ENCODE measurements at regions not wholly inside any gene's neighbourhood (a gene's known extent, or its start where the extent isn't known, plus 50 kb on each side); places are given as distances from the start of the nearest gene placed in this dataset.
A peak's percentile ranks its signal among the peaks of the same experiment; 100 is the strongest.

DNA sequence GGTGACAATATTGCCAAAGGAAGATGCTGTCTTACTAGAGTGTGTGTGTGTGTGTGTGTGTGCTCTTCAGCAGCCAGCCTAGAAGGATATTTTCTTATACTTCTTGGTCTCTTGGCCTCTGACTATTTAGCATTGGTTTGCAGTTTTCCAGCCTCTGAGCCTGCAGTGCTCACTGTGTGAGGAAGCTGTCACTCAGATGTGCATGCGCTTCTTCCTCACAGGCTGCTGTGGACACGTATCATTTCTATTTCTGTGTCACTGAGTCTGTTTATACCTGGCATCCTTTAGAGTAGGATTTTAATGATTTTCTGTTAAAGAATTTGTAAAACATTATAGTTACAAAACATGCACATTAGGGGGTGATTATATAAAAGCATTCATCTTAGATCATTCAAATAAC, 83.3 kb downstream of the ALDH8A1 start:
- no peak for DNase-seq

DNA sequence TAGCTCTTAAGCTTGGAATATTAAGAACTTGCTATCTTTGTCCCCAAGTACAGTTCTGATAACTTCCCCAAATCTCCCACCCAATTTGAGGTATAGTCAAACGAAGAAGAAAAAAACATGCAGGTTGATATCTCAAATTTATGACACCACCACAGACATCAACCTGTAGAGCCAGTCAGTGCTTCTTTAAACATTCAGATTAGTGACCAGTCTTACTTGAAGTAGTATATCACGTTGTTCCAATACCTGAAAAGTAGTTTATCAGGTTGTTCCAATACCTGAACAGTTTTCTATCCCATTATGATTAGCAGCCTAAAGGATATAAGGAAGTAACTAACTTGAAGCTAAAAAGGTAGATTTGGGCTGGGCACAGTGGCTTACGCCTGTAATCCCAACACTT, 85.3 kb downstream of the ALDH8A1 start:
- DNase-seq: no peak

DNA sequence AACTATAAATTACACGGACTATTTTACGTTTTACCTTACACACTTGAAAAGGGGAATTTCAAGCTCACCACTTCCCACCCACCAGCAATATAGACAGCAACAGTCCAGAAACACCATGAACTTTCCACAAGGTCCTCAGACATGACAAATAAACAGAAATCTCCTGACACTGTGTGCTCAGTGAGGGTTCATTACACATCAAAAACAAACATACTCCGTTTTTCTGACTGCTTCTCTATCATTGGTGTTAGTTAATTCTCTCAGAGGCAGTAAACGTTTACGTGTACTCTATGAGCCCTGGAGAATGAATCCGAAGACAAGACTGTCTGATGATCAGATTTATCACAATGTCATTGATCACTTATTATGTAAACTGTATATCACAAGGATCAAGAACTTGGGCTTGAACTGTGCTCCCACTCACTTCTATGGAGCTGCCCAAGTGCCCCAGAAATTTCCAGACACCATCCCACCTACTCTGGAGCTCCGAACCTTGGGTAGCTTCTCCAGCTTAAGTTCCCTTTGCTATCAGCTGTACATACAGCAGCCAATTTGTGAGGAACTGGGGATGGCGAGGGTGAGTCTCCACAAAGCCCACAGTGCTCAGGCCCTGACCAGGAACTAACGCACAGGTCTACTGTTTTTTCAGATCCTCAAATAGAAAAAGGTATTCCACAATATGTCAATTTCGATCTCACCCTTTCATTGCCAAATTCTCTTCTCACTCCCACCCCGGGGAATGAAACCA, 86.0 kb downstream of the ALDH8A1 start:
- DNase-seq: no peak

DNA sequence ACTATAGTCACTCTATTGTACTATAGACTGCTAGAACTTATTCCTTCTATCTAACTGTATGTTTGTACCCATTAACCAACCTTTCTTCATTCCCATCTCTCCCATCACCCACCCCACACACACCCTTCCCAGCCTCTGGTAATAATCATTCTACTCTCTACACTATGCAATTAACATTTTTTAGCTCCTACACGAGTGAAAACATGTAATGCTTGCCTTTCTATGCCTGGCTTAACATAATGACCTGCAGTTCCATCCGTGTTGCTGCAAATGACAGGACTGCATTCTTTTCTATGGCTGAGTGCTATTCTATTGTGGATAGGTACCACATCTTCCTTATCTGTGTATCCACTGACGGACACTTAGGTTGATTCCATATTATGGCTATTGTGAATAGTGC, 95.5 kb downstream of the ALDH8A1 start:
- no peak for DNase-seq

DNA sequence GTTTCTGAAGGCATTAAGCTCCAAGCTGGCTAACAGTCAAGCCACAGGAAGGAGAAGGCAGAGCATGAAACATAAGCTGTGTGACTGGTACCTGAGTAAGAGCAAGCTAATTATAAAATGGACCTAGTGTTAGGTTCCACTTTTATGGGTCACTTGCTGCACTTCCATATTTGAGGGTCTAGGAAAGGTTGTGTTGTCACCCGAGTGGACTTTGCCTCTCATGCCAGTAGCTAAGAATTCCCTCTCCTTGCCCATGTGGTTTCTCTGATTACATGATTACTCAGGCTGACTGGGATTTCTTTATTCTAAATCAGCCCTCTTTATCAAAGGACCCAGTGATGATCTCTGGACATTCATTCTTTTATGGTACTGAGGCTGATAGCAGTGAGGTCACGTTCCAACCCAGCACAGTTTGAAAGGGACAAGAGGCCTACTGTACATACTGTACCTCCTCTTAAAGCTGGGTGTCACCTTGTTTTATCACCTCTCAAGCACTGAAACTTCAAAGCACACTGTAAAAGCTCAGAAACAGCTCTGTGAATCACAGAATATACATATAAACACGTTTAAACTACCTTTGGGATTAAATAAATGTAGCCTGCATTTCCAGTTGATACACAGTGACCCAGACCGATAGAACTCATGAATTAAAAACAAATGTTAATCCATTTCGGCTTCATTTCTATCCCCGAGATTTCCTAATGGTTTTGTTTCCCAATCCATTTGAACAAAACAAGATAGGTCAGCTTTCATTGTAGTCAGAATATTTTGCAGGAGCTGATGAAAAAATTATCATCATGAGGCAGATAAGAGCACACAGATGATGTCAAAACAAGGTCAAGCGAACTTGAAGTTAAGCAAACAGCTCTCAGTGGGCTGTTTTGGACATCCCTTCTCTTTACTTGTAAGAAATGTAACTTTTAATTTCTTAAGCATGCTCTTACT, 96.5 kb downstream of the ALDH8A1 start:
- peak; percentile 37 for DNase-seq

DNA sequence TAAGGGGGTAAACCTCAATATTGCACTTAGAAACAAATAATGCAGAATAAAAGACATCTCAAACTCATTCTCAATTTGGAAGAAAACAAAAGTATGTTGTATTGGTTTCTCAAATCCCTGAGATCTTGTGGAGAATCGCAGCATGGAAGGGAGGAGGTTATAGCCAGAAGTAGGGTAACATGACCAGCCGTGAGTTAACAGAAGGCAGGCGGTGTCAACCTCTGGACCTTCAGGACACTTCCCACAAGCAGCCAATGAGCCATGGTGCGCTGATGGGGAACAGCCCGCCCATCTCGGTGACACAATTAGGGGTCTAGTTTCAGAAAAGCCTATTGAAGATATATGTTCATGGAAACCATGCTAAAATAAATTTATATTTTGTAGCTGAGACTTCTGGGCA, 98.4 kb downstream of the ALDH8A1 start:
- DNase-seq: no peak

DNA sequence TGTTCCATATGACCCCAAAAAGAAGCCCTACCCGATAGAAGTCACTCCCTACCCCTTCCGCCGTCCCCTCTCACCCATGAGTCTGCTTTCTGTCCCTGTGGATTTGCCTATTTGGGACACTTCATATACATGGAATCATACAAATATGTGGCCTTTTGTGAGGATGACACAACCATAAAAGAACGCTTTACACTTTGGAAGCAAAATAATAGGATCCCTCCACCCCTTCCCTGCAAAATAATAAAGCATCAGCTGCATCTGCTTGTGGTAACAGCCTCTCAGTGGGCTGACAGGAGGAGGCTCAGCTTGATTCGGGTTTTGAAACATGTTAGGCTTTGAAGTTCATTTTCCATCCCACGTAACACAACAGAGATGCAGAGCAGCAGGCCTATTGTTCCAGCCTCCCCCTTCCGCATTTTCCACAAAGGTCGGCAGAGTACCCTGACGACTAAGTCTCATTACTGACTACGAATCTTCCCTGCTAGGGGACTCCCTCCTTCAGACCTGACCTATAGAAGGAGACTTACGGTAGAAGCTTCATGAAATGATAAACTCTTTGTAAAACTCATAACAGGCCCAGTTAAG, 99.1 kb downstream of the ALDH8A1 start:
- peak; percentile 86 for DNase-seq

DNA sequence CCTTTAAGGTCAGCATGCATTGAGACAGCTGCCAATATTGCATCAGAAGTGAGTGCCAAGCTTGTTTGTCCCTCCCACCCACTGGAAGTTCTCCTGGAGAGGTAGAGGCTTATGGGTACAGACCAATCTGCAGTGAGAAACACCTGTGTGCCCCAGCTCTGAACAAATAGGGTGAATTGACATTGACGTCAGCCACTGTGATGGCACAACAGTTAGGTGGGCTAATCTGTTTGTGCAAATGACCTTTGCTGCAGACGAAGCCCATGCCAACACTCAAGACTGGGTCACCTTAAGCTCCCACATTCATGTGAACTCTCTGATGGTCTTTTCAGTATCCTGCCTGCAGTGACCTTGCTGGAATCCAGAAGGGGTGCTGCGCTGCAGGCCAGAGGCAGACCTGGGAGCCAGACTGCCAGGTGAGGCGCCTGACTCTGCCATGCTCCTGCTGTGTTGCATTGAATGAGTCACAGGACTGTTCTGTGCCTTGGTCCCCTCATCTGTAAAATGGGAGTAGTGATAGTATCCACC, 99.9 kb downstream of the ALDH8A1 start:
- DNase-seq: no peak

DNA sequence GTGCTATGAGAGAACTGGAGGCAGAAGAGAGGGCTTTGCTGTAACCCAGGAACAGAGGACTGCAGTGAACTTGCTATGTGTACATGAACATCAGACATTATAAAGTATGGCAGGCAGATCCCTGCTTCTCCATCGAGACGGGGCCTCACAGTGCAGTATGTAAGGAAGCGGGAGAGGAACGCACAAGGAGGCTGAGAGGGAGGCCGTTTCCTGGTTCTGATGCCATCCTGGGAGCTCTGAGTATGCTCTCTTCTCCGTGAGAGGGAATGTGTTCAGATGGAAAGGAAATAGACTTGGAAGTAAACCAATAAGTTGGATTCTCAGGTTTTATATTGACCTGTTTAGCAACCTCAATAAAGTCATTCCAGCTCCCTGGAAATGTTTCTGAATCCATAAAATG, 101.8 kb downstream of the ALDH8A1 start:
- no peak for DNase-seq

DNA sequence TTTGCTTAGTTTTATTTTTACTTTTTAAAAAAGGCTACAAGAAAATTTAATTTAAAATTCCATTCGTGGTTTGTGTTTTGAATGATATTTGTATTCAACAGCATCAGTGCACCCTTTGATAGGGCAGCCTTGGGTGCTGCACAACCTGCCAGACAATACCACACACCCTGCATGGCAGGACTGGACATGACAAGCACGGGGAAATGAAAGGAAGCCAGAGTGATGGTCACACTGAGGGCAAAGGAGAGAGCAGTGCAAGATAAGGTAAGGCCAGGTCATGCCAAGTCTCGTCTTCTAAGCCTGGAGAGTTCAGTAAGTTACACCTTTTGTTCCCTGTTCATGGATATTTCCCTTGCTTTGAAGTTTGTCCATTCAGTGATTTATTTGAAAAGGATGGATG, 103.0 kb downstream of the ALDH8A1 start:
- no peak for DNase-seq

DNA sequence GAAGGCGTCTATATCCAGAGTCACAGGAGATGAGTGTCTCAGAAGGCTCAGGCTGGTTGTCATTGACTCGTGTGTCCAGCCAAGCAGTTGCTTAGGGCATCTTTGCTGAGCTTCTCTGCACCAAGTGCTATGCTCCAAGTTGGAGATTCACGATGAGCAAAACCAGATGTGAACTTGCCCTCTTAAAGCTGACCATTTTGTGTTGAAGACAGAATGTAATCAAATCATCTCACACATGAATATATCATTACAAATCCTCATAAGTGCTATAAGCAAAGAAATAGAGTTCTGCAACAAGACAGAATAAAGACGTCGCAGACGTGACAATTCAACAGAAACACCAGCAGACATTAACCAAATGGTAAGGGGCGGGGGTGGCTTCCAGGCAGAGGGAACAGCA, 103.9 kb downstream of the ALDH8A1 start:
- no peak for DNase-seq

DNA sequence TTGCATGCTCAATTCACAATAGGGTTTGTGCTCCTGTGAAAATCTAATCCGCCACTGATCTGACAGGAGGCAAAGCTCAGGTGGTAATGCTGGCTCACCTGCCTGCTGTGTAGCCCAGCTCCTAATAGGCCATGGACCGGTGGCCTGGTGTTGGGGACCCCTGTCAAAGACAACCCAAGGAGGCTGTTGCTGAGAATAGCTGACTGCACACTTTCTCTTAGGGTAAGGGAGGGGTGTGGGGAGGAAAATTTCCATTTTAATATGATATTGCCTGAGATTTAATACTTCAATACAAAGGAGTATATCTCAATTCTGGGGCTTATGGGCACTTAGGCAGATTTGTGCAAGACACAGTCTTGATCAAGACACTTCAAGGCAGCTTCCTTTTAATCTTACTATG, 105.8 kb downstream of the ALDH8A1 start:
- no peak for DNase-seq

DNA sequence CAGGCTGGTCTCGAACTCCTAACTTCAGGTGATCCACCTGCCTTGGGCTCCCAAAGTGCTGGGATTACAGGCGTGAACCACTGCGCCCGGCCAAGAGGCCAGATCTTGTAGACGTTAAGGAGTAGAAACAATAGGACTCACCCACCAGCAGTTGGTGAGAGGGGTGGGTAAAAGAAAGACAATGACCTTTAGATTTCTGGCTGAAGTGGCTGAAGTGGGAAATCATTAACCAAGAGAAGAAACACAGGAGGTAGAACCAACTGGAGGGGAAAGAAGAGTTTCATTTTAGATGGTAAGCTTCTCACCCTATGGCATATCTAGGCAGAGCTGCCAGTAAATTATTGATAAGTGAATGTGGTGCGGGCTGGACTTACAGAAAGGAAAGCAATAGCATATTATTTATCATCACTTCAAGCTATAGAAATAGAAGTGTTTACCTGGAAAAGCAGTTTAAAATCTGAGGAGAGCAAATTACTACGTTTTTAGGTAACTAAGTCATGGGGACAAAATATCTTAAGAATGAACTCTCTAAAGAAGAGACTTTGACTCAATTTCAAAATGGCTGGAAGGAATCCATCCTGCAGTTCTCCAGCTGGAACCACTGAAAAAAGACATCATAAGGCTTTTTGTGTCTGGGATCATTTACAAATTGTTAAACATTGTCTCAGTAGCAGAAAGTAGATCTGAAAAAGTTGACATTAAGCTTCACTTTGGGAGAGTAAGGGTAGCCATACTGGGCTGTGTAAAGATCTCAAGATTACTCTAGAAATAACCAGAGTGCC, 109.6 kb downstream of the ALDH8A1 start:
- no peak for DNase-seq

DNA sequence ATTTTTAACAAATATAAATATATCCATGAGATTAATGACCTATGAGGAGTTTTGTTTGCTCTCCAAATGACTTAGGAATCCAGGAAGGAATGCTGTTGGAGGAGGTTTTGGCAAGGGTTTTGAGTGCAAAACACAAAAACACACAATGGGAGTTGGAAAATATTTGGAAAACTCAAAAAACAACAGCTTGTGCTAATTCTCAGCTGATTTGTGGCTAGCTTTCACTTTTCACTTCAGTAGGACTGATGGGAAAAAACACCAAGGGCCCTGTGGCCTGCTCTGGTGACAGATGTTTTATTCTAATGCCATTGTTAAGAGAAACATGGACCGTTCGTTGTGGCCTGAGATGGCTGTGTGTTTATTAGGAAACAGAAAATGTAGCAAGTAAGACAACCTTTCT, 113.9 kb downstream of the ALDH8A1 start:
- DNase-seq: peak; percentile 47

DNA sequence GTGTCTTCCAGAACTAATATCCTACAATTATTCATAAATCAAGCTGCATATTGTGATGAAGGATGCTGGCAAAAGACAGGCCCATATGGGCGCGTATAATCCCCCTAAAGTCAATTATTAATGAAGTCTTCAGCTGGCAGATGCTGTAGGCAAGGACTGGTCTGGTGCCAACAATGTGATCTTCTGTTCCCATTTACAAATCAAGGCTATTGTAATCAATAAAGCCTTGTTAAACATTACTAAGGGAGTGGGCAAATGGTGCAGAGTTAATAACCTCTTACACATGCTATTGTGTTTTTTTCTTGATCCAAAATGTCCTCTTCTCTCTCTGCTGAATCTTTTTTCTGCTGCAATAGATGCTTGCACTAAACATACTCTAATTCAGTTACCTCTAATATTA, 119.0 kb downstream of the ALDH8A1 start:
- no peak for DNase-seq

DNA sequence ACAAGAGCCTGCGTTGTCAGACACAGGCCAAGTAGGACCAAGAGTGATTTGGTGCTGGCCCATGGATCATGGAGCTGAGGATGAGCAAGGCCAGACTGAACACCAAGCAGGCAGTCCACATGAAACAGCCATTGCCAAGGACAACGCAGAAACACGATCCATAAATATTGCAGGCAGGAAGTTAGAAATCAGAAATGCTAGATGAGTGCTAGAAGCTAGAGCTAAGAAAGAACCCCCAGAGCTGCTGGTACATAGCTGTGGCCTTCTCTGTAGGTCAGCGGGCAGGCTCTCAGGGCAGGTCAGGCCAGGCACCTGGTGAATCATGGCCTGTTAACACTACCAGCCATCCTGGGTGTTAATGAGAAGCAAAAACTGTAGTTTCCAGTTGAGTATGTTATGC, 119.7 kb downstream of the ALDH8A1 start:
- no peak for DNase-seq

DNA sequence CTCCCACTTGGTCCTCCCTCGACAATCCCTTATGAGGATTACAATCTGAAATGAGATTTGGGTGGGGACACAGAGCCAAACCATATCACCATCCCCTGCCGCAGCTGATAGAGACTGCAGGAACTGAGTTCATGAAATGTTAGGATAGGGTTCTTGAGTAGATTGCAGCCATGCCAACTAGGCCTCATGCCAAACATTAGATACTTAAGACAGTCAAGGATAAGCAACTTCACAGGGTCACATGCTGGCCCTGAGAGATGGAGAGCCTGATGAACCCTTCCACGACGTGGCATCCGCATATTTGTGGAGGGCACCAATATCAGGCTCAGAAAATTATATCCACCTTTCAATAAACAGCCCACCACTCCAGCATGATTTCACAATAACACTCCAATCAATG, 121.3 kb downstream of the ALDH8A1 start:
- DNase-seq: no peak

DNA sequence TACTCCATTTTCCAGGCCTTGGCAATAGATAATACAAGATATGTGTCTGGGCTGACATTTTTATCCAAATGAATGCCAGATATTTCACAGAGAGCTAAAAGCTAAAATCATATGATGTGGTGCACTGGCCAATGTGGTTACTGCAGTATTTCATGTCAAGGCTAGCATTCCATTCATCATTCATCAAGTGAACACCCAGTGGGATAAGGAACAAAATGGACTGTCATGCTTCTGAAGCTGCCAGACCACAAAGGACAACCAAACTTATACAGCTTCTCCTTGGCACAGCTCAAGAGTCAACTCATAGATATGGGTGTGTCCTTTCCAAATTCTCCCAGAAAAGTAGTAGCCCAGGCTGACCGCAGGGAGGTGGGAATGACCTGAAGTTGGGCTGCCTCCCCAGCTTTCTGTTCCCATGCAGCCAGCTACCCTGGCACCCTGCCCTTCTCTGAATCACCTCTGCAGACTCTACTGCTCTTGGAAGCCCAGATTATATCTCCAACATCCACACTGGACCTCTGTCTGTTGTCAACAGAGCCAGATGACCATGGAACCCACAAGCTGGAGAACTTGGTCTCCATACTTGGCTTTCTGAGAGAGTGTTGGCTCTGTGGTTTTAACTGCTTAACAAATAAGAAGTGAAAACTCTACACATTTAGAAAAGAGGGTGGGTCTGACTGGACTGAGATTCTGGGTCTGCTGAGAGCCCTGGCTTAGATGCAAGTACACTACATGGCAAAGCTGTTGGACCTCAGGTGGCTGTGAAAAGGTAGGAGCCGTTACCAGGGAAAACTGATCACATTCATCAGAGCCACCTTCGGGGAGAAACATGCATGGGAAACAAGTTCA, 122.8 kb downstream of the ALDH8A1 start:
- peak; percentile 96 for DNase-seq

DNA sequence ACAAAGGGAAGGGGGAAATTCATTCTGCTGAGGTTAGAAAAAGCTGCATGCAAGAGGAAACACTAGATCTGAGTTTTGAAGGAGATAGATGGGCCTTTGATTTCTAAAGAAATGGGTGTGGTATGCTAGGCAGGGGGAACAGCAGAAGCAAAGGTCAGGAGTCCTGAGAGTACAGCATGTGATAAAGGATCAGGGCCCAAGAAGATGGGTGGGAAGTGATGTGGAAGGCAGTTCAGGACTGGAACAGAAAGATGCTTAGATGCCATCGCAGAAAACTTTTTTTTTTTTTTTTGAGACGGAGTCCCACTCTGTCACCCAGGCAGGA, 126.2 kb downstream of the ALDH8A1 start:
- no peak for DNase-seq

DNA sequence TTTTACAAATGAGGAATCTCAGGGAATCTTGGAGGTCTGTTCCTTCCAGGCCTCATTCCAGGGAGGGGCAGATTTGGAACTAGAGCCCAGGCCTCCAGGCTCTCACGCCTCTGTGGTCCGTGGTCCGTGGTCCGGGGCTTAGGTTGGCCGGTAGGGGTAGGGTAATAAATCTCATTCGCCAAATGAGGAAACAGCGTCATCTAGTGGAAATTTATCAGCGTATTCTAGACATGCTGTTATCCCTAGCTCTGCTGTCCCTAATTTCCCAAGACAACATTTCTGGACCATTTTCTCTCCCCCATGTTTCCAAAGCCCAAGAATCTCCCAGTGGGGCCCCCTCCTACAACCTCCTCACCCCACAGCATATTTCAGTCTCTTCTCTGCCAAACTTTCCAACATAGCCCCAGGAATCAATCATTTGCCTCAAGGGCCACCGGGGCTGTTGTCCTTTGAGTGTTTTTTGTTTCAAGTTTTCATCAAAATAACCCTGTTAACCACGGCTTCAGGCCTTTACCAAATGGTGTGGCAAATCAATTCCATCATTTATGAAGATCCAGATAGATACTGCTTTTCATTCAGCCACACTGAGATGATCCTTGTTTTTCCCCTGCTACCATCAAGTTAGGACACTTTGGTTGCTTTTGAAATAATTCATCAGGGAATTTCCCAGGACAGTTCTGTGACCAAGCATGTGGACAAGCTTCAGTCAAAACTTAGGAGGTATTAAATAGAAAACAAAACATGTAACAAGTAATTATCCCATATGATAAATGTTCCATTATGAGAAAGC, 126.8 kb downstream of the ALDH8A1 start:
- peak; percentile 86 for DNase-seq

All from fibroblast of skin of back (primary cell).